AG09309 (cell line): ENCODE measurements at regions not wholly inside any gene's neighbourhood (a gene's known extent, or its start where the extent isn't known, plus 50 kb on each side); places are given as distances from the start of the nearest gene placed in this dataset.

Source experiments
- DNase-seq: peaks from one replicate; pipeline ENCODE4 v3.0.0-alpha.2; 2010; ENCODE audit warnings: low read depth
- H3K4me3 ChIP-seq: 2 replicates; pipeline ENCODE4 v1.5.1; 2011; ENCODE audit warnings: mild to moderate bottlenecking, low read depth, low read length, moderate library complexity; ENCODE audit not compliant: control insufficient read depth
- TF ChIP-seq, protein P1 (sequence below): IDR thresholded peaks from 2 replicates; pipeline ENCODE4 v1.5.1; 2011; ENCODE audit warnings: mild to moderate bottlenecking, low read depth, low read length, inconsistent platforms; ENCODE audit not compliant: insufficient read depth, control insufficient read depth; ENCODE audit errors: missing control alignments

GRCh38 chr20:24096264-24096663 lies 107.7 kb upstream of the GGTLC1 start:
- no peak for DNase-seq
- TF ChIP-seq, protein P1, sequence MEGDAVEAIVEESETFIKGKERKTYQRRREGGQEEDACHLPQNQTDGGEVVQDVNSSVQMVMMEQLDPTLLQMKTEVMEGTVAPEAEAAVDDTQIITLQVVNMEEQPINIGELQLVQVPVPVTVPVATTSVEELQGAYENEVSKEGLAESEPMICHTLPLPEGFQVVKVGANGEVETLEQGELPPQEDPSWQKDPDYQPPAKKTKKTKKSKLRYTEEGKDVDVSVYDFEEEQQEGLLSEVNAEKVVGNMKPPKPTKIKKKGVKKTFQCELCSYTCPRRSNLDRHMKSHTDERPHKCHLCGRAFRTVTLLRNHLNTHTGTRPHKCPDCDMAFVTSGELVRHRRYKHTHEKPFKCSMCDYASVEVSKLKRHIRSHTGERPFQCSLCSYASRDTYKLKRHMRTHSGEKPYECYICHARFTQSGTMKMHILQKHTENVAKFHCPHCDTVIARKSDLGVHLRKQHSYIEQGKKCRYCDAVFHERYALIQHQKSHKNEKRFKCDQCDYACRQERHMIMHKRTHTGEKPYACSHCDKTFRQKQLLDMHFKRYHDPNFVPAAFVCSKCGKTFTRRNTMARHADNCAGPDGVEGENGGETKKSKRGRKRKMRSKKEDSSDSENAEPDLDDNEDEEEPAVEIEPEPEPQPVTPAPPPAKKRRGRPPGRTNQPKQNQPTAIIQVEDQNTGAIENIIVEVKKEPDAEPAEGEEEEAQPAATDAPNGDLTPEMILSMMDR = no peak

GRCh38 chr20:24095756-24096155 lies 107.2 kb upstream of the GGTLC1 start:
- H3K4me3 ChIP-seq = no peak overlapping the region
- no peak for DNase-seq
- TF ChIP-seq, protein P1 = no peak

More at GRCh38 chr20:24096264-24096663, 107.7 kb upstream of the GGTLC1 start:
- no peak overlapping the region for H3K4me3 ChIP-seq

GRCh38 chr20:24095303-24095702 lies 106.7 kb upstream of the GGTLC1 start:
- TF ChIP-seq, protein P1 = no peak
- H3K4me3 ChIP-seq = no peak overlapping the region
- DNase-seq = no peak

DNA sequence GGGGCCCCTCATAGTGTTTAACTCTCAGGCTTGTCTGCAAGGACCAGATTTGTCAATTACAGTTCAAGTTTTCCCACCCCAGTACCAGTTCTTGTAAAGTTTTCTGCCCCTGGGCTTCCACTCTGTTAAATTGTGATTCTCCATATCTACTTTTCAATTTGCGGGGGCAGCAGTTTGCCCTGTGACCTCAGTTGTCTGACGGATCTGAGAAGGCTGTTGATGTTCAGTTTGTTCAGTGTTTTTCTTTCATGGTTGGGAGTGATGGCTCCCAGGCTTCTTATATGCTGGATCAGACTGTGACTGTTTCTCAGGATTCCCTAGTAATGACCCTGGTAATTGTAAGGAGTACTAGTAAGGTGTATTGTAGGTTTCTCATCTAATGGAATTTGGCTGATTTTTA lies 101.0 kb upstream of the GGTLC1 start:
- TF ChIP-seq, protein P1 = no peak
- no peak for DNase-seq
- H3K4me3 ChIP-seq = no peak overlapping the region

DNA sequence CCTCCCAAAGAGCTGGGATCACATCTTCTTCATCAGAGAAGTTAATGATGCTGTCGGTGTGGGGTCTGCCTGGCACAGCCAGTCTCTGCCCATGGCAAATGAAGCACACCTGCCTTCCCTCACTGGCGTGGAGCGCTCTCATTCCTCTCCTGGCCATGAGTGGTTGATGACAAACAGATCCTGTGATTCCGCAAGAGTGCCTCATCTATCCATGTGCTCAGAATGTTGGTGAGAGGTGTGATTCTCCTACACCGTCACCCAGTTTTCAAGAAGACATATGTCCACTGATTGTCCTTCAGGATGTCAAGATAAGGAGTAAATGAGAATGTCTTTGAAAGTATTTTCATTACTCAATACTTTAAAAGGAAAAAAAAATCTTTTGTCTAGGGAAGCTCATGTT lies 97.5 kb upstream of the GGTLC1 start:
- TF ChIP-seq, protein P1 = no peak
- no peak for DNase-seq
- H3K4me3 ChIP-seq = no peak overlapping the region

GRCh38 chr20:24084281-24084680 lies 95.7 kb upstream of the GGTLC1 start:
- TF ChIP-seq, protein P1 = no peak
- no peak overlapping the region for H3K4me3 ChIP-seq
- DNase-seq = no peak

DNA sequence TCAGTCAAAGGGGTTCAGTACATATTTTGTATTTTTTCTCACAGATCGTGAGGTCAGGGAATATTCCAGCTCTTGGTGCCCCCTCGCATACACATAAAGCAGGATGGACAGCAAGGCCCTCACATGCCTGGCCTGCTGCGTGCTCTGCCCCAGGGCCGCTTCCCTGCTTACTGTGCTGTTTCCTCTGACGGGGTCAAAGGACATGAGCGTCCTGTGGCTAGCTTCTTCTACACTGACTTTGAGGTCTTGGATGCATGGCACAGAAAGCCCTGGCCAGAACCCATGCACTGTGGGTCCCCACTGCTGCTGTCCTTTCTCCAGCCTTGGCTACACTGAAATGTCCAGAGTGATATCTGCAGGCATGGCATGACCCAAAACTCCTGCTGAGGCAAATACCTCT lies 92.5 kb upstream of the GGTLC1 start:
- TF ChIP-seq, protein P1 = no peak
- DNase-seq = no peak

More for the DNA sequence above, 92.5 kb upstream of the GGTLC1 start:
- H3K4me3 ChIP-seq = no peak overlapping the region
